ENCODE measurements at regions not wholly inside any gene's neighbourhood (a gene's known extent, or its start where the extent isn't known, plus 50 kb on each side); places are given as distances from the start of the nearest gene placed in this dataset.
"Not testable (repeated sequence)": the region's sequence is repeated elsewhere in the genome, so short reads cannot be mapped to it uniquely, and the experiment has no call there.

DNA sequence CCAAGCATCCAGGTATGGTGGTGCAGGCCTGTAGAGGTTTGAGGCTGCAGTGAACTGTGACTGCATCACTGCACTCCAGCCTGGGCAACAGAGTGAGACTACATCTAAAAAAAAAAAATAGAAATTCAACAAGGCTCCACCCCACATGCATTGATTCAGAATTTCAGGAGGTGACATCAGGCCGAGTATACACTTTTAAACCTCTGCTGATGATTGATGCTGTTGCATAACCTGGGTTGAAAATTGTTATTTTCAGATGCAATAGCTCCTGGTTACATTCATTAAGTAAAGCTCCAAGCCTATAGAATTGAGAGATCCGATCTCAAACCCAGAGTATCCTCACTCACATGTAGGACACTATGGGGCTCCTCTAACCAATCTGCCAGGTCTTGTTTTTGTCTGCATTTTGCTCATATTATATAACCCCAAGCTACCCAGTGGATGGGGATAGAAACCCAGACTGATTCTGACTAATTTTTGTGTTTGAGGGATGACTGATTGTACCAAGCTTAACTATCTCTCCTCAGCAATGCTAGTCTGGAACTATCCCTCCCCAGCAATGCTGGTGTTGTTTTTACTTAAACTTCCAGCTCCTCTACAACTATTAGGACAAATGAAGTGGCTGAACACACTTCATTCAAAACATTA is 123.5 kb upstream of the PREP start:
- H3K36me3 ChIP-seq (ENCODE audit: control insufficient read depth in 4 of 4, insufficient read depth in 3 of 4, low read depth in 1 of 4, low read length in 3 of 4): no peaks in the 10 kb centered on the region
- H3K9ac ChIP-seq (ENCODE audit: low read depth in 1 of 2, low read length in 2 of 2): no peak overlapping the region
- TF ChIP-seq HNF4A (conservative IDR thresholded peaks at IDR 0.05) (no peak), JUND (IDR thresholded peaks at IDR 0.05) (no peak), NR2F2 (IDR thresholded peaks at IDR 0.05) (no peak), YY1 (IDR thresholded peaks at IDR 0.05) (no peak)
- TF ChIP-seq, protein P1, sequence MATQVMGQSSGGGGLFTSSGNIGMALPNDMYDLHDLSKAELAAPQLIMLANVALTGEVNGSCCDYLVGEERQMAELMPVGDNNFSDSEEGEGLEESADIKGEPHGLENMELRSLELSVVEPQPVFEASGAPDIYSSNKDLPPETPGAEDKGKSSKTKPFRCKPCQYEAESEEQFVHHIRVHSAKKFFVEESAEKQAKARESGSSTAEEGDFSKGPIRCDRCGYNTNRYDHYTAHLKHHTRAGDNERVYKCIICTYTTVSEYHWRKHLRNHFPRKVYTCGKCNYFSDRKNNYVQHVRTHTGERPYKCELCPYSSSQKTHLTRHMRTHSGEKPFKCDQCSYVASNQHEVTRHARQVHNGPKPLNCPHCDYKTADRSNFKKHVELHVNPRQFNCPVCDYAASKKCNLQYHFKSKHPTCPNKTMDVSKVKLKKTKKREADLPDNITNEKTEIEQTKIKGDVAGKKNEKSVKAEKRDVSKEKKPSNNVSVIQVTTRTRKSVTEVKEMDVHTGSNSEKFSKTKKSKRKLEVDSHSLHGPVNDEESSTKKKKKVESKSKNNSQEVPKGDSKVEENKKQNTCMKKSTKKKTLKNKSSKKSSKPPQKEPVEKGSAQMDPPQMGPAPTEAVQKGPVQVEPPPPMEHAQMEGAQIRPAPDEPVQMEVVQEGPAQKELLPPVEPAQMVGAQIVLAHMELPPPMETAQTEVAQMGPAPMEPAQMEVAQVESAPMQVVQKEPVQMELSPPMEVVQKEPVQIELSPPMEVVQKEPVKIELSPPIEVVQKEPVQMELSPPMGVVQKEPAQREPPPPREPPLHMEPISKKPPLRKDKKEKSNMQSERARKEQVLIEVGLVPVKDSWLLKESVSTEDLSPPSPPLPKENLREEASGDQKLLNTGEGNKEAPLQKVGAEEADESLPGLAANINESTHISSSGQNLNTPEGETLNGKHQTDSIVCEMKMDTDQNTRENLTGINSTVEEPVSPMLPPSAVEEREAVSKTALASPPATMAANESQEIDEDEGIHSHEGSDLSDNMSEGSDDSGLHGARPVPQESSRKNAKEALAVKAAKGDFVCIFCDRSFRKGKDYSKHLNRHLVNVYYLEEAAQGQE (IDR thresholded peaks at IDR 0.05): no peak
- WGBS: 76% methylated on average over 2 of the region's 2 CpGs
- H3K27me3 ChIP-seq (ENCODE audit: control insufficient read depth in 4 of 4, insufficient read depth in 4 of 4, low read length in 3 of 4): peaks cover 0 to 2% (median 0%) of the 10 kb centered on the region in 4 donors
- no peaks in the 10 kb centered on the region for H3K9me3 ChIP-seq (ENCODE audit: control insufficient read depth in 4 of 4, low read length in 3 of 4)
- H3K27ac ChIP-seq (ENCODE audit: low read depth in 1 of 2, low read length in 2 of 2): no peak overlapping the region
- H3K4me3 ChIP-seq (ENCODE audit: low read depth in 1 of 3, low read length in 3 of 3): no peak overlapping the region
- no peaks in the 10 kb centered on the region for H3K4me1 ChIP-seq (ENCODE audit: control insufficient read depth in 4 of 4, insufficient read depth in 4 of 4, low read length in 3 of 4)
- no peak for DNase-seq (ENCODE audit: low spot score)

DNA sequence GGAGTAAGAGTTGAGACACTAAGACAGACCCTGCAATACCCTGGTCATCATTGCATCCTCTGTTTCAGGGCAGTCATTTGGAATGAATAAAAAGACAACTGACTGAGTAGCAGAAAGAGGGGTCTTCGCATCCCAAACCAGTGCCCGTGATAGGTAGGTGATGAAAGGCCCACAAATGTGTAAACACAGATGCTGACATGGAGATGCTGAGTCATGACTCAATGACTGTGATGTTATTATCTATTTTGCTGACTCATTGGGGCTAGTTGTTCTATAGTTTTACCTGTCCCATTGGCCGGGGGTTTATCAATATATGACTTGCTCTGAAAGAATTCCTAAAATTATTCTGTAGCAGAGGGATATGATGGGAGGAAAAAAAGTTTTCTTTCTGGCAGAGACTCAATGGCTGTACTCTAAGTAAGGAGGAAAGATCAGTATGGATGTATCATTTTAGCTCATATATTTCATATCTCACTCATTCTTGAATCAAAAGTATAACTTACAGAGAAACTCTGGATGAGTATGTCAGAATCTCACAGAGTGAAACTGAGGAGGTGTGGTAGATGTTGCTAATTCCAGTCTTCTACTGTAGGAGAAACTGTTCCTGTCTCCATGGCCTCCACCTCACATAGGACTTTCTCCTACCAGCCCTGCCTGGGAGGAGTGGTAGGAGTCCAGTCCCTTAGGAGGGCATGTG is 119.9 kb upstream of the PREP start:
- Histone ChIP-seq H3K27ac (ENCODE audit: low read depth in 1 of 2, low read length in 2 of 2) (no peak overlapping the region), H3K9me3 (ENCODE audit: control insufficient read depth in 4 of 4, low read length in 3 of 4) (no peaks in the 10 kb centered on the region), H3K4me1 (ENCODE audit: control insufficient read depth in 4 of 4, insufficient read depth in 4 of 4, low read length in 3 of 4) (no peaks in the 10 kb centered on the region), H3K27me3 (ENCODE audit: control insufficient read depth in 4 of 4, insufficient read depth in 4 of 4, low read length in 3 of 4) (peaks cover 0 to 2% (median 0%) of the 10 kb centered on the region in 4 donors), H3K4me3 (ENCODE audit: low read depth in 1 of 3, low read length in 3 of 3) (no peak overlapping the region), H3K36me3 (ENCODE audit: control insufficient read depth in 4 of 4, insufficient read depth in 3 of 4, low read depth in 1 of 4, low read length in 3 of 4) (no peaks in the 10 kb centered on the region), H3K9ac (ENCODE audit: low read depth in 1 of 2, low read length in 2 of 2) (no peak overlapping the region)
- TF ChIP-seq GABPA (IDR thresholded peaks at IDR 0.05 in 1 of 2, conservative IDR thresholded peaks at IDR 0.05 in 1 of 2): no peak
- TF ChIP-seq, protein P2, sequence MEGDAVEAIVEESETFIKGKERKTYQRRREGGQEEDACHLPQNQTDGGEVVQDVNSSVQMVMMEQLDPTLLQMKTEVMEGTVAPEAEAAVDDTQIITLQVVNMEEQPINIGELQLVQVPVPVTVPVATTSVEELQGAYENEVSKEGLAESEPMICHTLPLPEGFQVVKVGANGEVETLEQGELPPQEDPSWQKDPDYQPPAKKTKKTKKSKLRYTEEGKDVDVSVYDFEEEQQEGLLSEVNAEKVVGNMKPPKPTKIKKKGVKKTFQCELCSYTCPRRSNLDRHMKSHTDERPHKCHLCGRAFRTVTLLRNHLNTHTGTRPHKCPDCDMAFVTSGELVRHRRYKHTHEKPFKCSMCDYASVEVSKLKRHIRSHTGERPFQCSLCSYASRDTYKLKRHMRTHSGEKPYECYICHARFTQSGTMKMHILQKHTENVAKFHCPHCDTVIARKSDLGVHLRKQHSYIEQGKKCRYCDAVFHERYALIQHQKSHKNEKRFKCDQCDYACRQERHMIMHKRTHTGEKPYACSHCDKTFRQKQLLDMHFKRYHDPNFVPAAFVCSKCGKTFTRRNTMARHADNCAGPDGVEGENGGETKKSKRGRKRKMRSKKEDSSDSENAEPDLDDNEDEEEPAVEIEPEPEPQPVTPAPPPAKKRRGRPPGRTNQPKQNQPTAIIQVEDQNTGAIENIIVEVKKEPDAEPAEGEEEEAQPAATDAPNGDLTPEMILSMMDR (IDR thresholded peaks at IDR 0.05; ENCODE audit: low read depth, low read length, missing input control): no peak
- 75% methylated on average over 3 of the region's 3 CpGs for WGBS
- DNase-seq (ENCODE audit: low spot score): no peak

DNA sequence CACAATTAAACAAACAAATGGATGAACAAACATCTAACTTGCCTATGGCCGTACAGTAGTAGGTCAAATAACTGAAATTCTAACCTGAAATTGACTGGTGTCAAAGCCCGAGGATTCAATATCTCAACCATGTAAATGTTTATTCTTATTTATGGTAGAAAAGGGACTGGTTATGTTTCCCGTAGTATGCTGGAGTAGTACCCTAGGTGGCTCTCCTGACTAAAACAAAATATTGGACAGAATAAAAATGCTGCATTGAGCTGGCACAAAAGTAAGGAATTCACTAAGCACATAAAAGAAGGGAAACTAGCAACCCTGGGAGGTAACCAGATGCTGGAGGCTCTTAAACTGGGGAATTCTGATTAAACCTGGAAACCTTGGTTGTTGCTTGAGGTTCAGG is 117.1 kb upstream of the PREP start:
- Histone ChIP-seq H3K9me3 (ENCODE audit: control insufficient read depth in 4 of 4, low read length in 3 of 4) (no peaks in the 10 kb centered on the region), H3K27me3 (ENCODE audit: control insufficient read depth in 4 of 4, insufficient read depth in 4 of 4, low read length in 3 of 4) (peaks cover 0 to 2% (median 0%) of the 10 kb centered on the region in 4 donors), H3K4me1 (ENCODE audit: control insufficient read depth in 4 of 4, insufficient read depth in 4 of 4, low read length in 3 of 4) (no peaks in the 10 kb centered on the region), H3K36me3 (ENCODE audit: control insufficient read depth in 4 of 4, insufficient read depth in 3 of 4, low read depth in 1 of 4, low read length in 3 of 4) (no peaks in the 10 kb centered on the region), H3K27ac (ENCODE audit: low read depth in 1 of 2, low read length in 2 of 2) (no peak overlapping the region), H3K9ac (ENCODE audit: low read depth in 1 of 2, low read length in 2 of 2) (no peak overlapping the region), H3K4me3 (ENCODE audit: low read depth in 1 of 3, low read length in 3 of 3) (no peak overlapping the region)
- no peak for DNase-seq (ENCODE audit: low spot score)
- TF ChIP-seq, protein P3, sequence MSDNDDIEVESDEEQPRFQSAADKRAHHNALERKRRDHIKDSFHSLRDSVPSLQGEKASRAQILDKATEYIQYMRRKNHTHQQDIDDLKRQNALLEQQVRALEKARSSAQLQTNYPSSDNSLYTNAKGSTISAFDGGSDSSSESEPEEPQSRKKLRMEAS (IDR thresholded peaks at IDR 0.05): no peak
- TF ChIP-seq HNF4A (conservative IDR thresholded peaks at IDR 0.05): no peak
- TF ChIP-seq, protein P4, sequence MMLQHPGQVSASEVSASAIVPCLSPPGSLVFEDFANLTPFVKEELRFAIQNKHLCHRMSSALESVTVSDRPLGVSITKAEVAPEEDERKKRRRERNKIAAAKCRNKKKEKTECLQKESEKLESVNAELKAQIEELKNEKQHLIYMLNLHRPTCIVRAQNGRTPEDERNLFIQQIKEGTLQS (IDR thresholded peaks at IDR 0.05): no peak
- TF ChIP-seq NR2F2 (IDR thresholded peaks at IDR 0.05): no peak
- 67% methylated on average over 3 of the region's 3 CpGs for WGBS

DNA sequence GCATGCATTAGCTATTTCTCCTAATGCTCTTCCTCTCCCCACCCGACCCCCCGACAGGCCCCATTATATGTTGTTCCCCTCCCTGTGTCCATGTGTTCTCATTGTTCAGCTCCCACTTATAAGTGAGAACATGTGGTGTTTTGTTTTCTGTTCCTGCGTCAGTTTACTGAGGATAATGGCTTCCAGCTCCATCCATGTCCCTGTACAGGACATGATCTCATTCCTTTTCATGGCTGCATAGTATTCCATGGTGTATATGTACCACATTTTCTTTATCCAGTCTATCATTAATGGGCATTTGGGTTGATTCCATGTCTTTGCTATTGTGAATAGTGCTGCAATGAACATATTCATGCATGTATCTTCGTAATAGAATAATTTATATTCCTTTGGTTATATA is 116.1 kb upstream of the PREP start:
- WGBS: 81% methylated on average over 4 of the region's 4 CpGs
- H3K4me1 ChIP-seq (ENCODE audit: control insufficient read depth in 4 of 4, insufficient read depth in 4 of 4, low read length in 3 of 4); H3K36me3 ChIP-seq (ENCODE audit: control insufficient read depth in 4 of 4, insufficient read depth in 3 of 4, low read depth in 1 of 4, low read length in 3 of 4); H3K9ac ChIP-seq (ENCODE audit: low read depth in 1 of 2, low read length in 2 of 2); H3K9me3 ChIP-seq (ENCODE audit: control insufficient read depth in 4 of 4, low read length in 3 of 4); H3K27ac ChIP-seq (ENCODE audit: low read depth in 1 of 2, low read length in 2 of 2); H3K27me3 ChIP-seq (ENCODE audit: control insufficient read depth in 4 of 4, insufficient read depth in 4 of 4, low read length in 3 of 4); DNase-seq (ENCODE audit: low spot score); H3K4me3 ChIP-seq (ENCODE audit: low read depth in 1 of 3, low read length in 3 of 3): not testable (repeated sequence)
